ENCODE measurements at regions not wholly inside any gene's neighbourhood (a gene's known extent, or its start where the extent isn't known, plus 50 kb on each side); places are given as distances from the start of the nearest gene placed in this dataset.

GRCh38 chr2:129908721-129909373 lies 70.6 kb upstream of the RAB6C start:
- TF ChIP-seq POLR2A (IDR thresholded peaks at IDR 0.05) (no peak), CTCF (IDR thresholded peaks at IDR 0.05) (no peak)

Measured in right lobe of liver (tissue), 4 donors.